A549 (cell line): ENCODE measurements at regions not wholly inside any gene's neighbourhood (a gene's known extent, or its start where the extent isn't known, plus 50 kb on each side); places are given as distances from the start of the nearest gene placed in this dataset.

Experiments used
- ATAC-seq, 2 experiments: fragments of 200-7000 bp in 1 of 2; fragments of >200 bp in 1 of 2; cut with Nextera tagmentation in 1 of 2; cut with Tn5 transposase in 1 of 2; 3 replicates each; pipeline versions ENCODE4 v1.8.0 to v1.9.1; 2018 to 2020; ENCODE audit warnings: mild to moderate bottlenecking in 1 of 2, moderate library complexity in 1 of 2
- CTCF ChIA-PET: fragments of 300-600 bp; sonication (Branson Sonifier 250); formaldehyde crosslinking; extraction: SDS; loops from one replicate; lab custom pipeline; 2021; ENCODE audit warnings: antibody characterized with exemption, inconsistent platforms; lab: Yijun Ruan, JAX
- POLR2A ChIA-PET: fragments of 350-600 bp; formaldehyde crosslinking; extraction: SDS; loops from one replicate; lab custom pipeline; 2021; ENCODE audit warnings: antibody characterized with exemption, inconsistent platforms; lab: Yijun Ruan, JAX
- DNase-seq, 2 experiments: peaks; one replicate each; pipeline versions ENCODE4 v3.0.0 to v3.0.0-alpha.2; 2011 to 2016; ENCODE audit warnings: low read depth in 1 of 2, low spot score in 1 of 2
- FAIRE-seq: peaks from 2 replicates; lab custom pipeline; 2011; peaks lifted over from hg19 to GRCh38; lab: Jason Lieb, UNC
- H3K27ac ChIP-seq, 2 experiments: fragments of >200 bp; sonication (Bioruptor Twin); formaldehyde crosslinking; 3 replicates each; pipeline ENCODE4 v1.5.1; 2016 to 2017
- H3K4me1 ChIP-seq: fragments of >200 bp; sonication (Bioruptor Twin); formaldehyde crosslinking; 3 replicates; pipeline ENCODE4 v1.6.1; 2016
- H3K4me2 ChIP-seq: fragments of >200 bp; sonication (Bioruptor Twin); formaldehyde crosslinking; 3 replicates; pipeline ENCODE4 v1.6.1; 2016
- H3K4me3 ChIP-seq: fragments of >200 bp; sonication (Bioruptor Twin); formaldehyde crosslinking; 3 replicates; pipeline ENCODE4 v1.5.1; 2016
- H3K9me3 ChIP-seq: fragments of >200 bp; sonication (Bioruptor Twin); formaldehyde crosslinking; 3 replicates; pipeline ENCODE4 v1.6.1; 2016
- CEBPB ChIP-seq, 2 experiments: fragments of >200 bp in 1 of 2; sonication (Bioruptor Twin) in 1 of 2; formaldehyde crosslinking in 1 of 2; IDR thresholded peaks; 2 replicates each; pipeline ENCODE4 v1.6.1; 2012 to 2016
- HDAC2 ChIP-seq: fragments of 200-600 bp; sonication (generic); IDR thresholded peaks from 2 replicates; pipeline ENCODE4 v1.6.1; 2016
- JUNB ChIP-seq: fragments of >200 bp; sonication (Bioruptor Twin); formaldehyde crosslinking; IDR thresholded peaks from 2 replicates; pipeline ENCODE4 v1.6.1; 2016
- KDM5A ChIP-seq: fragments of 200-600 bp; sonication (generic); IDR thresholded peaks from 2 replicates; pipeline ENCODE4 v1.6.1; 2016; ENCODE audit warnings: antibody characterized with exemption, mild to moderate bottlenecking
- MAX ChIP-seq: IDR thresholded peaks from 2 replicates; pipeline ENCODE4 v1.6.1; 2012
- ZSCAN20 ChIP-seq: fragments of 250-450 bp; sonication (Bioruptor Pico); IDR thresholded peaks from 2 replicates; pipeline ENCODE4 v1.8.0; 2022; ENCODE audit warnings: mild to moderate bottlenecking, moderate library complexity
- WGBS: methylation state at CpG from one replicate; pipeline ENCODE4 v1.1.6; 2017; ENCODE audit errors: missing lambda C conversion rate; 5-methylcytosine and 5-hydroxymethylcytosine counted together

- TF ChIP-seq HDAC2 (no peak), KDM5A (no peak), JUNB (no peak)
These were observed 70.0 kb upstream of the RAB40AL start (continued) for GRCh38 chrX:102866981-102867656.

- 90% methylated on average over 7 of the region's 7 CpGs for WGBS
- FAIRE-seq: no peak
- no peak for DNase-seq
- TF ChIP-seq CEBPB (IDR thresholded peaks at IDR 0.05) (no peak), MAX (no peak), ZSCAN20 (CRISPR knock-in tag) (no peak)
- TF ChIP-seq, all 56 proteins: peak for 0
- H3K4me3 ChIP-seq: no peak overlapping the region
- H3K9me3 ChIP-seq: no peaks in the 10 kb centered on the region
- no peak for ATAC-seq
- H3K4me1 ChIP-seq: no peaks in the 10 kb centered on the region
- CTCF ChIA-PET: interaction anchor here (0.7 kb wide), 1 partner anchor 13 kb away, joined by 3 read pairs; no protein-coding TSS in a partner anchor
- no peak overlapping the region for H3K27ac ChIP-seq
- no peak overlapping the region for H3K4me2 ChIP-seq
- POLR2A ChIA-PET: no interaction called here
These were observed 53.6 kb upstream of the RAB40AL start for GRCh38 chrX:102883491-102883890.
